H1 (cell line): ENCODE measurements at regions not wholly inside any gene's neighbourhood (a gene's known extent, or its start where the extent isn't known, plus 50 kb on each side); places are given as distances from the start of the nearest gene placed in this dataset.

Experiments
- CTCF ChIA-PET: fragments of 300-600 bp; sonication (Branson Sonifier 250); formaldehyde crosslinking; loops from one replicate; lab custom pipeline; 2021; ENCODE audit not compliant: partially characterized antibody; lab: Charles Lee
- POLR2A ChIA-PET: fragments of 300-600 bp; sonication (Branson Sonifier 250); formaldehyde crosslinking; loops from one replicate; lab custom pipeline; 2021; ENCODE audit warnings: inconsistent platforms; ENCODE audit not compliant: partially characterized antibody; lab: Charles Lee
- DNase-seq, 2 experiments: peaks; one replicate each; pipeline versions ENCODE4 v3.0.0 to v3.0.0-alpha.2; 2010 to 2022; ENCODE audit warnings: low spot score in 2 of 2, low read depth in 1 of 2, mixed read lengths in 1 of 2
- FAIRE-seq: peaks from 2 replicates; lab custom pipeline; 2011; peaks lifted over from hg19 to GRCh38; lab: Jason Lieb, UNC
- H2AFZ ChIP-seq: 2 replicates; pipeline ENCODE4 v1.8.1; 2012; ENCODE audit warnings: low read length, inconsistent platforms
- H2AK5ac ChIP-seq: 2 replicates; pipeline ENCODE4 v1.6.1; 2013; ENCODE audit warnings: low read depth, low read length
- H2BK120ac ChIP-seq: replicated peaks from 2 replicates; pipeline ENCODE3; 2013; ENCODE audit warnings: low read depth, low read length, inconsistent platforms
- H2BK12ac ChIP-seq: 2 replicates; pipeline ENCODE4 v1.6.1; 2013; ENCODE audit warnings: low read depth, low read length
- H2BK15ac ChIP-seq: 2 replicates; pipeline ENCODE4 v1.6.1; 2013; ENCODE audit warnings: low read length
- H2BK20ac ChIP-seq: 2 replicates; pipeline ENCODE4 v1.6.1; 2013; ENCODE audit warnings: low read length
- H2BK5ac ChIP-seq: 2 replicates; pipeline ENCODE4 v1.6.1; 2013; ENCODE audit warnings: low read depth, low read length
- H3K14ac ChIP-seq: 2 replicates; pipeline ENCODE4 v1.6.1; 2013; ENCODE audit warnings: inconsistent platforms; ENCODE audit not compliant: insufficient read length
- H3K18ac ChIP-seq: 2 replicates; pipeline ENCODE4 v1.6.1; 2013; ENCODE audit warnings: low read length; ENCODE audit errors: extremely low read depth
- H3K23ac ChIP-seq: 2 replicates; pipeline ENCODE4 v1.6.1; 2013; ENCODE audit warnings: inconsistent platforms; ENCODE audit not compliant: insufficient read length
- H3K23me2 ChIP-seq: 2 replicates; pipeline ENCODE4 v1.6.1; 2013; ENCODE audit warnings: low read depth, low read length
- H3K27ac ChIP-seq: 2 replicates; pipeline ENCODE4 v1.6.1; 2011; ENCODE audit warnings: low read depth, low read length, inconsistent platforms
- H3K27me3 ChIP-seq, 4 experiments: replicated peaks in 1 of 4; 1 replicate in 1 of 4; 2 replicates in 3 of 4; pipeline versions ENCODE4 v1.6.1 to v1.8.1; 2011 to 2013; ENCODE audit warnings: low read length in 3 of 4, mild to moderate bottlenecking in 3 of 4, inconsistent platforms in 2 of 4, mixed read lengths in 2 of 4, moderate library complexity in 1 of 4; ENCODE audit not compliant: control insufficient read depth in 3 of 4, insufficient read depth in 3 of 4; ENCODE audit errors: extremely low read depth in 1 of 4
- H3K36me3 ChIP-seq, 4 experiments: 2 replicates each; pipeline versions ENCODE4 v1.6.1 to v1.8.1; 2011 to 2013; ENCODE audit warnings: mild to moderate bottlenecking in 4 of 4, low read length in 3 of 4, moderate library complexity in 2 of 4, control low read depth in 1 of 4, inconsistent platforms in 1 of 4; ENCODE audit not compliant: insufficient read depth in 4 of 4, control insufficient read depth in 2 of 4
- H3K4ac ChIP-seq: replicated peaks from 2 replicates; pipeline ENCODE3; 2013; ENCODE audit warnings: low read length, low read depth, mixed read lengths, inconsistent platforms; ENCODE audit not compliant: insufficient read length
- H3K4me1 ChIP-seq, 4 experiments: replicated peaks in 1 of 4; 1 replicate in 1 of 4; 2 replicates in 3 of 4; pipeline versions ENCODE4 v1.6.1 to v1.8.1; 2011 to 2013; ENCODE audit warnings: low read length in 3 of 4, inconsistent platforms in 2 of 4, mixed read lengths in 1 of 4; ENCODE audit not compliant: insufficient read depth in 4 of 4, control insufficient read depth in 3 of 4
- H3K4me2 ChIP-seq, 2 experiments: 2 replicates each; pipeline versions ENCODE4 v1.6.1 to v1.8.1; 2011 to 2013; ENCODE audit warnings: low read depth in 2 of 2, low read length in 2 of 2, control low read depth in 1 of 2, inconsistent platforms in 1 of 2, mild to moderate bottlenecking in 1 of 2; ENCODE audit not compliant: insufficient read depth in 1 of 2
- H3K4me3 ChIP-seq, 4 experiments: fragments of 200-600, 300-600 bp in 1 of 4; sonication (generic), shearing (Covaris generic), sonication (Bioruptor Twin) in 1 of 4; 2 replicates each; pipeline versions ENCODE4 v1.5.1 to v1.8.1; 2011 to 2016; ENCODE audit warnings: low read length in 4 of 4, low read depth in 3 of 4, control low read depth in 2 of 4, inconsistent platforms in 2 of 4, mild to moderate bottlenecking in 2 of 4, mixed read lengths in 1 of 4, moderate library complexity in 1 of 4; ENCODE audit not compliant: insufficient read depth in 2 of 4; ENCODE audit errors: extremely low read depth in 1 of 4
- H3K56ac ChIP-seq: replicated peaks from 2 replicates; pipeline ENCODE3; 2013; ENCODE audit warnings: low read depth, mild to moderate bottlenecking, mixed read lengths, low read length, inconsistent platforms; ENCODE audit not compliant: insufficient read length
- H3K79me1 ChIP-seq: 2 replicates; pipeline ENCODE4 v1.6.1; 2013; ENCODE audit warnings: low read depth, low read length, control low read depth
- H3K79me2 ChIP-seq, 2 experiments: 2 replicates each; pipeline versions ENCODE4 v1.6.1 to v1.8.1; 2012 to 2013; ENCODE audit warnings: low read length in 2 of 2, mild to moderate bottlenecking in 2 of 2, inconsistent platforms in 1 of 2; ENCODE audit not compliant: insufficient read depth in 2 of 2, control insufficient read depth in 1 of 2
- H3K9ac ChIP-seq, 4 experiments: replicated peaks in 1 of 4; 1 replicate in 1 of 4; 2 replicates in 3 of 4; pipeline versions ENCODE4 v1.6.1 to v1.8.1; 2011 to 2013; ENCODE audit warnings: low read depth in 3 of 4, low read length in 3 of 4, control low read depth in 2 of 4, mild to moderate bottlenecking in 2 of 4, moderate library complexity in 2 of 4, inconsistent platforms in 1 of 4; ENCODE audit errors: extremely low read depth in 1 of 4
- H3K9me3 ChIP-seq, 2 experiments: 2 replicates each; pipeline versions ENCODE4 v1.6.1 to v1.8.1; 2012 to 2013; ENCODE audit warnings: mild to moderate bottlenecking in 2 of 2, moderate library complexity in 2 of 2, control low read depth in 1 of 2, inconsistent platforms in 1 of 2, low read depth in 1 of 2, low read length in 1 of 2, mixed read lengths in 1 of 2; ENCODE audit not compliant: insufficient read depth in 2 of 2
- H4K20me1 ChIP-seq, 2 experiments: replicated peaks in 1 of 2; 2 replicates each; pipeline versions ENCODE3 to v1.8.1; 2011 to 2013; ENCODE audit warnings: inconsistent platforms in 2 of 2, low read length in 2 of 2, mild to moderate bottlenecking in 1 of 2; ENCODE audit not compliant: insufficient read depth in 2 of 2, control insufficient read depth in 1 of 2
- H4K5ac ChIP-seq: 2 replicates; pipeline ENCODE4 v1.6.1; 2013; ENCODE audit warnings: low read length, low read depth, mixed read lengths, inconsistent platforms; ENCODE audit not compliant: insufficient read length
- H4K8ac ChIP-seq: 2 replicates; pipeline ENCODE4 v1.8.0; 2013; ENCODE audit warnings: mild to moderate bottlenecking, moderate library complexity, low read length, inconsistent platforms; ENCODE audit not compliant: insufficient read depth; ENCODE audit errors: extremely low read depth
- H4K91ac ChIP-seq: replicated peaks from 2 replicates; pipeline ENCODE3; 2013; ENCODE audit warnings: low read length, mixed read lengths, inconsistent platforms; ENCODE audit not compliant: insufficient read length
- NANOG ChIP-seq: IDR thresholded peaks from 2 replicates; pipeline ENCODE4 v1.6.1; 2011; ENCODE audit warnings: low read length, low read depth, mild to moderate bottlenecking, inconsistent platforms; ENCODE audit not compliant: insufficient read depth, poor library complexity, severe bottlenecking
- YY1 ChIP-seq: IDR thresholded peaks from 2 replicates; pipeline ENCODE4 v1.6.1; 2011; ENCODE audit warnings: low read depth, mild to moderate bottlenecking, low read length
- WGBS, 2 experiments: shearing (Covaris generic) in 1 of 2; methylation state at CpG; one replicate each; pipeline versions ENCODE4 v1.1.6 to v1.1.7; 2013 to 2015; ENCODE audit warnings: low lambda C conversion rate in 2 of 2, mixed read lengths in 2 of 2, inconsistent platforms in 1 of 2, low coverage in 1 of 2, missing lambda C conversion rate in 1 of 2; ENCODE audit not compliant: insufficient replicate concordance in 2 of 2, insufficient coverage in 1 of 2, insufficient read length in 1 of 2; ENCODE audit errors: extremely low coverage in 1 of 2, missing lambda C conversion rate in 1 of 2; 5-methylcytosine and 5-hydroxymethylcytosine counted together

GRCh38 chr4:129446074-129446473 lies 350.1 kb downstream of the C4orf33 start:
- peaks cover 0 to 2% (median 0%) of the 10 kb centered on the region in 4 experiments; a peak in 1 of 7 replicates for H3K4me1 ChIP-seq
- WGBS, 2 experiments: 80% methylated on average over 1 of the region's 1 CpG; no CpG with 5 or more reads in 1 of the 2 experiments
- H3K18ac ChIP-seq: no peak overlapping the region
- H2BK5ac ChIP-seq: no peak overlapping the region
- no peak overlapping the region for H3K23ac ChIP-seq
- H3K4me3 ChIP-seq: no peak overlapping the region
- no peaks in the 10 kb centered on the region for H4K20me1 ChIP-seq
- H4K91ac ChIP-seq: no peak overlapping the region
- no peak overlapping the region for H2BK120ac ChIP-seq
- H2AFZ ChIP-seq: no peak overlapping the region
- no peak overlapping the region for H2BK20ac ChIP-seq
- no peaks in the 10 kb centered on the region for H3K27me3 ChIP-seq
- no peak overlapping the region for H3K14ac ChIP-seq
- H3K9me3 ChIP-seq: no peaks in the 10 kb centered on the region
- no peak overlapping the region for H3K4me2 ChIP-seq
- H4K5ac ChIP-seq: no peak overlapping the region
- H2BK15ac ChIP-seq: no peak overlapping the region
- FAIRE-seq (no peak), DNase-seq (peak in 1 of 2 experiments; percentile 19)
- no peak overlapping the region for H3K4ac ChIP-seq
- no peak overlapping the region for H4K8ac ChIP-seq
- H2AK5ac ChIP-seq: no peak overlapping the region
- no peak overlapping the region for H3K9ac ChIP-seq
- TF ChIP-seq YY1 (peak; percentile 51; the same call in 1 of the 2 replicates), NANOG (no peak)
- H3K27ac ChIP-seq: no peak overlapping the region
- 0 out of 2 replicates have a peak overlapping the region, but pooled peaks have one; percentile 17 for H2BK12ac ChIP-seq
- no peaks in the 10 kb centered on the region for H3K23me2 ChIP-seq
- H3K79me2 ChIP-seq: no peaks in the 10 kb centered on the region
- no peaks in the 10 kb centered on the region for H3K79me1 ChIP-seq
- CTCF ChIA-PET: no interaction called here
- no peaks in the 10 kb centered on the region for H3K36me3 ChIP-seq
- POLR2A ChIA-PET: no interaction called here
- no peak overlapping the region for H3K56ac ChIP-seq
